ENCODE measurements at regions not wholly inside any gene's neighbourhood (a gene's known extent, or its start where the extent isn't known, plus 50 kb on each side); places are given as distances from the start of the nearest gene placed in this dataset.

- TF ChIP-seq CTCF (IDR thresholded peaks at IDR 0.05; ENCODE audit: extremely low read depth in 1 of 2, insufficient read depth in 1 of 2, low read depth in 1 of 2, low read length in 2 of 2), result no peak
- TF ChIP-seq POLR2A (IDR thresholded peaks at IDR 0.05; ENCODE audit: low read depth, low read length), result no peak
- TF ChIP-seq MAX (IDR thresholded peaks at IDR 0.05; ENCODE audit: insufficient read depth, insufficient read length), result no peak
- TF ChIP-seq EZH2 (IDR thresholded peaks at IDR 0.05; ENCODE audit: borderline replicate concordance, low read depth, low read length, severe bottlenecking), result no peak
- TF ChIP-seq POLR2AphosphoS5 (IDR thresholded peaks at IDR 0.05; ENCODE audit: insufficient read depth, low read depth, low read length), result no peak
Observed at GRCh38 chr14:71354801-71355200, 447.5 kb downstream of the PCNX1 start.
